ENCODE measurements at regions not wholly inside any gene's neighbourhood (a gene's known extent, or its start where the extent isn't known, plus 50 kb on each side); places are given as distances from the start of the nearest gene placed in this dataset.

DNA sequence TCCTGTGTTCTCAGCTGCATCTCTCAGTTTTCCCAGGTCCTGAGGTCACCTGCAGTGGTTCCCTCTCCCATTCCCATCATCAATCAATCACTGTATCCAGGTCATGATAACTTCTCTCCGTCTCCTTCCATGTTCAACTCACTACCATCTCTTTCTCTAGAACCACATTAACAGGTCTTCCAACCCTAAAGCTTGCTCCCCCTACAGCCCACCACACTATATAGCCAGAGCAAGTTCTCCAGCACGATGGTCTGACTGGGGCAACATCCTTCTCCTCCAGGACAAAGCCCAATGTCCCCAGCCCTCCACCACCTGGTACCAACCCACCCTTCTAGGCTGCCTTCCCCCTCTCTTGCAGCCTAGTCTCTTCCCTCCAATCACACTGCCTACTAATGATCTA lies 241.6 kb downstream of the CDK5RAP2 start:
- Histone ChIP-seq H3K4me3 (ENCODE audit: low read depth, low read length) (no peak overlapping the region), H3K27me3 (ENCODE audit: control insufficient read depth, insufficient read depth, low read length) (no peaks in the 10 kb centered on the region), H3K36me3 (ENCODE audit: control insufficient read depth, insufficient read depth, low read length) (no peaks in the 10 kb centered on the region)
- no peak for DNase-seq (ENCODE audit: low read depth)
- TF ChIP-seq, protein P1, sequence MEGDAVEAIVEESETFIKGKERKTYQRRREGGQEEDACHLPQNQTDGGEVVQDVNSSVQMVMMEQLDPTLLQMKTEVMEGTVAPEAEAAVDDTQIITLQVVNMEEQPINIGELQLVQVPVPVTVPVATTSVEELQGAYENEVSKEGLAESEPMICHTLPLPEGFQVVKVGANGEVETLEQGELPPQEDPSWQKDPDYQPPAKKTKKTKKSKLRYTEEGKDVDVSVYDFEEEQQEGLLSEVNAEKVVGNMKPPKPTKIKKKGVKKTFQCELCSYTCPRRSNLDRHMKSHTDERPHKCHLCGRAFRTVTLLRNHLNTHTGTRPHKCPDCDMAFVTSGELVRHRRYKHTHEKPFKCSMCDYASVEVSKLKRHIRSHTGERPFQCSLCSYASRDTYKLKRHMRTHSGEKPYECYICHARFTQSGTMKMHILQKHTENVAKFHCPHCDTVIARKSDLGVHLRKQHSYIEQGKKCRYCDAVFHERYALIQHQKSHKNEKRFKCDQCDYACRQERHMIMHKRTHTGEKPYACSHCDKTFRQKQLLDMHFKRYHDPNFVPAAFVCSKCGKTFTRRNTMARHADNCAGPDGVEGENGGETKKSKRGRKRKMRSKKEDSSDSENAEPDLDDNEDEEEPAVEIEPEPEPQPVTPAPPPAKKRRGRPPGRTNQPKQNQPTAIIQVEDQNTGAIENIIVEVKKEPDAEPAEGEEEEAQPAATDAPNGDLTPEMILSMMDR (IDR thresholded peaks at IDR 0.05; ENCODE audit: insufficient read depth, low read length, poor library complexity, severe bottlenecking), result no peak

DNA sequence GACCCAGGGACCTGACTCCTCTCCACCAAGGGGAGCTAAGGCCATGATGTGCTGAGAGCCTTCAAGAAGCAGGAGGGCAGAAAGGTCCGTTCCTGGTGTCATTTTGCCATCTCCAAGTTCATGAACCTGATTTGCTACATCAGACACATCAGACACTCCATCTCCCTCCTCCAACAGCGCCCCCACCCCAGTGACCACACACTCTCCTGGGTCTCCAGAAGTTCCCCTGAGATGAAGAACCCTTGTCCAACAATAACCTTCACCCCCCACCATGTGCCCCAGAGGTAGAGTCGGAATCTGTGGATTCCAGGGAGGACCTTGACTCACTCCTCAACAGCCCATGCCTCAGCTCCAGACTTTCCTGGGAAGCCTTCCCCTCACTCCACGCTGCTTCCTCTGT lies 242.8 kb downstream of the CDK5RAP2 start:
- TF ChIP-seq, protein P1 (IDR thresholded peaks at IDR 0.05; ENCODE audit: insufficient read depth, low read length, poor library complexity, severe bottlenecking), result no peak
- Histone ChIP-seq H3K4me3 (ENCODE audit: low read depth, low read length) (no peak overlapping the region), H3K27me3 (ENCODE audit: control insufficient read depth, insufficient read depth, low read length) (no peaks in the 10 kb centered on the region), H3K36me3 (ENCODE audit: control insufficient read depth, insufficient read depth, low read length) (no peaks in the 10 kb centered on the region)
- no peak for DNase-seq (ENCODE audit: low read depth)

- Histone ChIP-seq H3K36me3 (ENCODE audit: control insufficient read depth, insufficient read depth, low read length) (no peaks in the 10 kb centered on the region), H3K4me3 (ENCODE audit: low read depth, low read length) (no peak overlapping the region), H3K27me3 (ENCODE audit: control insufficient read depth, insufficient read depth, low read length) (no peaks in the 10 kb centered on the region)
- TF ChIP-seq, protein P1 (IDR thresholded peaks at IDR 0.05; ENCODE audit: insufficient read depth, low read length, poor library complexity, severe bottlenecking), result no peak
- DNase-seq (ENCODE audit: low read depth), result no peak
Measured at GRCh38 chr9:120336753-120337090, 243.2 kb downstream of the CDK5RAP2 start.

DNA sequence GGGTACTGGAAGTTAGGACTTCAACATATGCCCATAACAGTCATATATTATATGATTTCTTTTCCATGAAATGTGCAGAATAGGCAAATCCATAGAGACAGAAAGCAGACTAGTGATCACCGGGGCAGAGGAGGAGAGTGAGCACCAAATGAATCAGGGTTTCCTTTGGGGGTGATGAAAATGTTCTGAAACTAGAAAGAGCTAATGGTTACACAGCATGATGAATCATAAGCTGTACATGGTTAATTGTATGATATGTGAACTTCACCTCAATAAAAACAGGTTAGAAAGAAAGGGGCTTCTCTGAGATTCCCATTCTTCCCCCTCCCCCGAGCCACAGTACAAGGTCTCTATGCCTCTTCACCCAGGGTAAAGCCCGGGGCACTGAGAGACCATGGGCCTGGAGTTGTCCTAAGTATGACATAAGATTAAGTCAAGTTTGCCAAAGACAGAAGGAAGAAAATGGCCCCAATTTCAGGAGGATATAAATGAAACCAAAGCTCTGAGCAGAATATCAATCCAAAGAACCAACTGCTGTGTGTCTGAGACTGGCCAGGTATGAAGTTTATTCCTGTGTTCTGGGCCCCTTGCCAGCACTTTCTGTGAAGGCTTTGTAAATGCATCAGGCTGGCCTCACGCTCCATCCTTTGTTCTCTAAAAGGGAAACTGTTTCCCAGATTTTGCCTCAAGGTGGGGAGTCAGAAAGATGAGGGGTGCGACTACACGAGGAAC lies 243.8 kb downstream of the CDK5RAP2 start:
- no peaks in the 10 kb centered on the region for H3K27me3 ChIP-seq (ENCODE audit: control insufficient read depth, insufficient read depth, low read length)
- TF ChIP-seq, protein P1 (IDR thresholded peaks at IDR 0.05; ENCODE audit: insufficient read depth, low read length, poor library complexity, severe bottlenecking), result no peak
- no peak overlapping the region for H3K4me3 ChIP-seq (ENCODE audit: low read depth, low read length)
- peak; percentile 19 for DNase-seq (ENCODE audit: low read depth)
- no peaks in the 10 kb centered on the region for H3K36me3 ChIP-seq (ENCODE audit: control insufficient read depth, insufficient read depth, low read length)

- Histone ChIP-seq H3K4me3 (ENCODE audit: low read depth, low read length) (no peak overlapping the region), H3K36me3 (ENCODE audit: control insufficient read depth, insufficient read depth, low read length) (no peaks in the 10 kb centered on the region), H3K27me3 (ENCODE audit: control insufficient read depth, insufficient read depth, low read length) (no peaks in the 10 kb centered on the region)
- TF ChIP-seq, protein P1 (IDR thresholded peaks at IDR 0.05; ENCODE audit: insufficient read depth, low read length, poor library complexity, severe bottlenecking), result no peak
- DNase-seq (ENCODE audit: low read depth), result peak; percentile 12
Measured at GRCh38 chr9:120331913-120332312, 248.1 kb downstream of the CDK5RAP2 start.

GRCh38 chr9:120330031-120330430 lies 249.9 kb downstream of the CDK5RAP2 start:
- Histone ChIP-seq H3K27me3 (ENCODE audit: control insufficient read depth, insufficient read depth, low read length) (no peaks in the 10 kb centered on the region), H3K36me3 (ENCODE audit: control insufficient read depth, insufficient read depth, low read length) (no peaks in the 10 kb centered on the region), H3K4me3 (ENCODE audit: low read depth, low read length) (no peak overlapping the region)
- DNase-seq (ENCODE audit: low read depth), result no peak
- TF ChIP-seq, protein P1 (IDR thresholded peaks at IDR 0.05; ENCODE audit: insufficient read depth, low read length, poor library complexity, severe bottlenecking), result no peak

All from kidney epithelial cell (primary cell).